ENCODE measurements at regions not wholly inside any gene's neighbourhood (a gene's known extent, or its start where the extent isn't known, plus 50 kb on each side); places are given as distances from the start of the nearest gene placed in this dataset.
"Not testable (repeated sequence)": the region's sequence is repeated elsewhere in the genome, so short reads cannot be mapped to it uniquely, and the experiment has no call there.

DNA sequence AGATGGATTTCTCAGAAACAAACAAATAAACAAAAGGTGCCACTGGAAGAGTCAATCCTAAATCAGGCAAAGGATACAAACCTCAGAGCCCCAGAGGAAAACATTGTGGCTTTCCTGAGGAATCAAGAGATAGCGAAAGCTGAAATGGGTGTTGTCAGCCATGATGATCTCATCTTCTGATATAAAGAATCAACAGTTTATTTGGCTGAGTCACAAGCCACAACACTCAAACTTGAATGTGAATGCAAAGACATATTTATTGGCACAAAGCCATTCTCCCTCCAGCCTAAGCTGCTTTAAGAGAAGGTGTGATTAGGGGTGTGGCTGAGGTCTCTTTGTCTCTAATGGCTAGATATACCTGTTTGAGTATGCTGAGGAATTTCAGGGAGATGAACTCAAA, 73.3 kb upstream of the NREP start:
- FAIRE-seq (peak; percentile 73), DNase-seq (ENCODE audit: low read depth) (peak; percentile 100)
- no peaks in the 10 kb centered on the region for H3K27me3 ChIP-seq (ENCODE audit: control insufficient read depth, insufficient read depth, low read length)
- TF ChIP-seq, protein P1, sequence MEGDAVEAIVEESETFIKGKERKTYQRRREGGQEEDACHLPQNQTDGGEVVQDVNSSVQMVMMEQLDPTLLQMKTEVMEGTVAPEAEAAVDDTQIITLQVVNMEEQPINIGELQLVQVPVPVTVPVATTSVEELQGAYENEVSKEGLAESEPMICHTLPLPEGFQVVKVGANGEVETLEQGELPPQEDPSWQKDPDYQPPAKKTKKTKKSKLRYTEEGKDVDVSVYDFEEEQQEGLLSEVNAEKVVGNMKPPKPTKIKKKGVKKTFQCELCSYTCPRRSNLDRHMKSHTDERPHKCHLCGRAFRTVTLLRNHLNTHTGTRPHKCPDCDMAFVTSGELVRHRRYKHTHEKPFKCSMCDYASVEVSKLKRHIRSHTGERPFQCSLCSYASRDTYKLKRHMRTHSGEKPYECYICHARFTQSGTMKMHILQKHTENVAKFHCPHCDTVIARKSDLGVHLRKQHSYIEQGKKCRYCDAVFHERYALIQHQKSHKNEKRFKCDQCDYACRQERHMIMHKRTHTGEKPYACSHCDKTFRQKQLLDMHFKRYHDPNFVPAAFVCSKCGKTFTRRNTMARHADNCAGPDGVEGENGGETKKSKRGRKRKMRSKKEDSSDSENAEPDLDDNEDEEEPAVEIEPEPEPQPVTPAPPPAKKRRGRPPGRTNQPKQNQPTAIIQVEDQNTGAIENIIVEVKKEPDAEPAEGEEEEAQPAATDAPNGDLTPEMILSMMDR (IDR thresholded peaks at IDR 0.05; ENCODE audit: insufficient read depth, low read length, severe bottlenecking): no peak
- H3K36me3 ChIP-seq (ENCODE audit: control insufficient read depth, insufficient read depth, low read length): no peaks in the 10 kb centered on the region
- H3K4me3 ChIP-seq (ENCODE audit: low read depth, low read length): no peak overlapping the region

DNA sequence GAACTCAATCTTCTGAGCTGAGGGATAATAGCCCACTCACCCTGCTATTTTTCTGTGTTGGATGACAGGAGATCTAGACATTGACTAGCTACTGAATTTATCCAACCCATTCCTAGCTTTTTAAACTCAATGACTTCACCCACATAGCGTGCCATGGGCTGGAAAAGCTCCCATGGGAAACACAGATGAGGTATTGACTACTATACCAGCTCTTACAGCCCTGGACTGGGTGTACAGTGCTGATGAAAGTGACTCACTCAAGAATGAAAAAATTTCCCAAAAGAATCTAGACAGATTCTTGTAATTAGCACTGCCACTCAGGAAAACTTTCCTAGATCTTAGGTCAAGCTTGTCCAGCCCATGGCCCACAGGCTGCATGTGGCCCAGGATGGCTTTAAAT, 72.7 kb upstream of the NREP start:
- Histone ChIP-seq H3K36me3 (ENCODE audit: control insufficient read depth, insufficient read depth, low read length) (no peaks in the 10 kb centered on the region), H3K27me3 (ENCODE audit: control insufficient read depth, insufficient read depth, low read length) (no peaks in the 10 kb centered on the region), H3K4me3 (ENCODE audit: low read depth, low read length) (no peak overlapping the region)
- TF ChIP-seq, protein P1 (IDR thresholded peaks at IDR 0.05; ENCODE audit: insufficient read depth, low read length, severe bottlenecking): no peak
- FAIRE-seq (peak; percentile 72), DNase-seq (ENCODE audit: low read depth) (peak; percentile 70)

DNA sequence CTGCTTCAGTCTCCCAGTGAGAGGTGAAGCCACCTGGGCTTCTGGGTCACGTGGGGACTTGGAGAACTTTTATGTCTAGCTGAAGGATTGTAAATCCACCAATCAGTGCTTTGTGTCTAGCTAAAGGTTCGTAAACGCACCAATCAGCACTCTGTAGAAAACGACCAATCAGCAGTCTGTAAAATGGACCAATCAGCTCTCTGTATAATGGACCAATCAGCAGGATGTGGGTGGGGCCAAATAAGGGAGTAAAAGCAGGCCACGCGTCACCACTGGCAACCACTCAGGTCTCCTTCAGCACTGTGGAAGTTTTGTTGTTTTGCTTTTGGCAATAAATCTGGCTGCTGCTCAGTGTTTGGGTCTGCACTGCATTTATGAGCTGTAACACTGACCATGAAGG, 69.1 kb upstream of the NREP start:
- DNase-seq (ENCODE audit: low read depth) (no peak), FAIRE-seq (no peak)
- Histone ChIP-seq H3K27me3 (ENCODE audit: control insufficient read depth, insufficient read depth, low read length) (no peaks in the 10 kb centered on the region), H3K4me3 (ENCODE audit: low read depth, low read length) (no peak overlapping the region), H3K36me3 (ENCODE audit: control insufficient read depth, insufficient read depth, low read length) (no peaks in the 10 kb centered on the region)
- TF ChIP-seq, protein P1 (IDR thresholded peaks at IDR 0.05; ENCODE audit: insufficient read depth, low read length, severe bottlenecking): no peak

DNA sequence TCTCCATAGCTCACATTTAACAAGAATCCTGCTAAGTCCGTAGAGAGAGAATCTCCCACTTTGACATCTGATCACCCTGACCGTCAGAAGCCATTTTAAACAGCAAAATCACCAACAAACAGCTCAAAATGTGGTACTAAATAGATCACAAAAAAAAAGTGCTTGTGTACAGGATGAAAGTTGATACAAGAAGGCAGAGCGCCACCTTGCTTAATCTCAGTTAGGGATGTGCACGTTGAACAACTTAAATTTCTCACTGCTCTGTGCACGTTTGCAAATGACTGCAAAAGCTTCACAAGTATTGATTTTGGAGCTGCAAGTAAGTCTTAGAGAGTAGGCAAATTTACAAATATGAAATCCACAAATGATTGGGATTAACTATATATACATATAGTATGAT, 63.1 kb upstream of the NREP start:
- FAIRE-seq (no peak), DNase-seq (ENCODE audit: low read depth) (no peak)
- H3K27me3 ChIP-seq (ENCODE audit: control insufficient read depth, insufficient read depth, low read length): no peaks in the 10 kb centered on the region
- no peaks in the 10 kb centered on the region for H3K36me3 ChIP-seq (ENCODE audit: control insufficient read depth, insufficient read depth, low read length)
- H3K4me3 ChIP-seq (ENCODE audit: low read depth, low read length): no peak overlapping the region
- TF ChIP-seq, protein P1 (IDR thresholded peaks at IDR 0.05; ENCODE audit: insufficient read depth, low read length, severe bottlenecking): no peak

DNA sequence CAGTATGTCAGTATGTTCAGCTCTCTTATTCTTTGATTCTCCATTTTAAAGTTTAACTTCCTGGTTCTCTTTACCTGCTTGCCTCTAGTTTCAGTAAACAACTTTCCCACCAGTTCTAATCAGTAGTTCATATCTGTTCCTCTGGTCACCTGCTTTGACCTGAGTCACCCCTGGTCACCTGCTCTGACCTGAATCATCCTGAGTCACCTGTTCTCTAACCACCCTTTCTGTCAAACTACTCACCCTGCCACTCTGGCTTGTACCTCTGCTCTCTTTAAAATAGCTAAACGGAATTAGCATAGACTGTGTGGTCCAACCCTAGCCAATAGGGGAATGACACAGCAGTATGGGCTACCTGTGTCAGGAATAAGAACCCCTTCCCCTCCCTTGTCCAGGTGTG, 62.0 kb upstream of the NREP start:
- FAIRE-seq: not testable (repeated sequence)

DNA sequence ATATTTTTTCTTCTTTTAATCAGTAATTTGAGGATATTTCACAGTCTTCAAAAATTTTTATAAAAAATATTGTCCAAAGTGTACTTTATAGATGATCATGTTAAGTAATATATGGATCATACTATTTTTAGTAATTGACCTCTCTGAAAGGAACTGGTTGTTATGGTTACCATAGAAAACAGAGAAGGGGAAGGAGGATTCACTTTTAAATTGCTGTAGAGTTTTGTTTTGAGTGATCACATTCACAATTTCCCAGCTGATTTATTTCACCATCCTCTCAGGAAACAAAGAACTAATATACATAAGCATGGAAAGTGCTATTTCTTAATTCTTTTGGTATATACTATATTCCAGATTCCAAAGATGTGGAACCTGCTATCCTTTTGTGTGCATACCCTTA, 56.5 kb upstream of the NREP start:
- no peak for DNase-seq (ENCODE audit: low read depth)
- no peak overlapping the region for H3K4me3 ChIP-seq (ENCODE audit: low read depth, low read length)
- no peak for FAIRE-seq
- H3K36me3 ChIP-seq (ENCODE audit: control insufficient read depth, insufficient read depth, low read length): no peaks in the 10 kb centered on the region
- H3K27me3 ChIP-seq (ENCODE audit: control insufficient read depth, insufficient read depth, low read length): no peaks in the 10 kb centered on the region
- TF ChIP-seq, protein P1 (IDR thresholded peaks at IDR 0.05; ENCODE audit: insufficient read depth, low read length, severe bottlenecking): no peak

More for the DNA sequence above, 62.0 kb upstream of the NREP start:
- not testable (repeated sequence) for H3K36me3 ChIP-seq (ENCODE audit: control insufficient read depth, insufficient read depth, low read length); H3K27me3 ChIP-seq (ENCODE audit: control insufficient read depth, insufficient read depth, low read length); DNase-seq (ENCODE audit: low read depth); H3K4me3 ChIP-seq (ENCODE audit: low read depth, low read length)
